SH-SY5Y (cell line): ENCODE measurements at regions not wholly inside any gene's neighbourhood (a gene's known extent, or its start where the extent isn't known, plus 50 kb on each side); places are given as distances from the start of the nearest gene placed in this dataset.

Source experiments
- GATA2 ChIP-seq: IDR thresholded peaks from 2 replicates; pipeline ENCODE4 v1.6.1; 2011; ENCODE audit warnings: mild to moderate bottlenecking, low read depth, low read length
- GATA3 ChIP-seq: IDR thresholded peaks from 2 replicates; pipeline ENCODE4 v1.6.1; 2011; ENCODE audit warnings: low read depth, mild to moderate bottlenecking, low read length, moderate library complexity

- TF ChIP-seq GATA2 (no peak), GATA3 (no peak)
Observed at GRCh38 chr3:13749063-13749764, 130.7 kb downstream of the WNT7A start.
